ENCODE measurements at regions not wholly inside any gene's neighbourhood (a gene's known extent, or its start where the extent isn't known, plus 50 kb on each side); places are given as distances from the start of the nearest gene placed in this dataset.

GRCh38 chr4:174579421-174579820, 57.1 kb upstream of the HPGD start:
- FAIRE-seq (no peak), DNase-seq (no peak), ATAC-seq (no peak)
- H3K36me3 ChIP-seq, result no peaks in the 10 kb centered on the region
- H3K4me3 ChIP-seq, result no peak overlapping the region
- no peaks in the 10 kb centered on the region for H3K27me3 ChIP-seq
- H3K27ac ChIP-seq, result no peak overlapping the region
- H3K4me1 ChIP-seq, result no peaks in the 10 kb centered on the region
- WGBS, 2 donors, result 72 to 74% methylated on average over 3 of the region's 3 CpGs
- no peaks in the 10 kb centered on the region for H3K9me3 ChIP-seq
- no peak for TF ChIP-seq CTCF (IDR thresholded peaks at IDR 0.05)
- intact Hi-C loops (cut with DNase I), result no loop called here

- TF ChIP-seq CTCF (IDR thresholded peaks at IDR 0.05), result no peak
- DNase-seq, result no peak
- FAIRE-seq, result no peak
- Histone ChIP-seq H3K4me3 (no peak overlapping the region), H3K36me3 (no peaks in the 10 kb centered on the region), H3K27me3 (no peaks in the 10 kb centered on the region), H3K27ac (no peak overlapping the region), H3K9me3 (no peaks in the 10 kb centered on the region), H3K4me1 (no peaks in the 10 kb centered on the region)
- intact Hi-C loops (cut with DNase I), result no loop called here
- 72 to 85% methylated on average over 1 of the region's 1 CpG for WGBS, 2 donors
- no peak for ATAC-seq
Observed at GRCh38 chr4:174578366-174578765, 56.1 kb upstream of the HPGD start.

DNA sequence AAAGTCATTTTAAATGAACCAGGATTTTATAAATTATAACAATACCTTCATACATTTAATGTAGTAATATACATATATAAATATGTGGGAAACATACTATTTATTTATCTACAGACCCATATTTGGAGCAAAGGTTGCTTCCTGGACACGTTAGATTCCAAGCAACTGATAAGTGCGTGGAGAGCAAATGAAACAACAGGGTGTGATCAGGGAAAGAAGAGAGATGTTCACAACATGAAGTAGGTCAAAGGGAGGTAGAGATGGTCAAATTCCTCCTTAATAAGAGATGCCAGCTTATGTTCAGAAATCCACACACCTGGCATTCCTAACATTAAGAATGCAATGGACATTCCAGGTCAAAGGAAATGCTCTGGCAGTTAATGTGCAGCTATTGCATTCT, 53.1 kb upstream of the HPGD start:
- ATAC-seq, result no peak

More for the DNA sequence above, 53.1 kb upstream of the HPGD start:
- H3K4me3 ChIP-seq, result no peak overlapping the region
- no peak for TF ChIP-seq CTCF (IDR thresholded peaks at IDR 0.05)
- no peaks in the 10 kb centered on the region for H3K27me3 ChIP-seq
- no peak for FAIRE-seq
- no peak overlapping the region for H3K27ac ChIP-seq
- H3K36me3 ChIP-seq, result no peaks in the 10 kb centered on the region
- H3K4me1 ChIP-seq, result no peaks in the 10 kb centered on the region
- no peaks in the 10 kb centered on the region for H3K9me3 ChIP-seq
- intact Hi-C loops (cut with DNase I), result no loop called here
- DNase-seq, result no peak
- WGBS, 2 donors, result 31 to 33% methylated on average over 2 of the region's 2 CpGs
